IMR-90 (cell line): ENCODE measurements at regions not wholly inside any gene's neighbourhood (a gene's known extent, or its start where the extent isn't known, plus 50 kb on each side); places are given as distances from the start of the nearest gene placed in this dataset.

Experiments
- ATAC-seq: fragments of 200-7000 bp; cut with Tn5 transposase; 2 replicates; pipeline ENCODE4 v1.9.1; 2020; ENCODE audit warnings: low read depth, mild to moderate bottlenecking, moderate library complexity
- BruUV-seq: library from RNA; stranded (reverse); fragments of 400-500 nt; replicated peaks from 2 replicates; lab custom pipeline; 2021; lab: Mats Ljungman, UMichigan
- CTCF ChIA-PET: fragments of 300-600 bp; formaldehyde crosslinking; extraction: SDS; loops from one replicate; lab custom pipeline; 2021; ENCODE audit warnings: antibody characterized with exemption; lab: Yijun Ruan, JAX
- POLR2A ChIA-PET: fragments of 300-600 bp; sonication (Branson Sonifier 250); formaldehyde crosslinking; loops from one replicate; lab custom pipeline; 2022; ENCODE audit warnings: antibody characterized with exemption; ENCODE audit not compliant: unreplicated experiment; lab: Charles Lee
- DNase-seq: peaks from one replicate; pipeline ENCODE4 v3.0.0; 2013
- H2AFZ ChIP-seq: replicated peaks from 2 replicates; pipeline ENCODE3; 2013; ENCODE audit warnings: low read length, mild to moderate bottlenecking; ENCODE audit not compliant: poor library complexity
- H2AK5ac ChIP-seq: 2 replicates; pipeline ENCODE4 v1.6.1; 2013; ENCODE audit warnings: low read depth, low read length, inconsistent platforms
- H2AK9ac ChIP-seq: replicated peaks from 2 replicates; pipeline ENCODE3; 2013; ENCODE audit warnings: mild to moderate bottlenecking, low read depth, low read length, moderate library complexity; ENCODE audit not compliant: poor library complexity
- H2BK120ac ChIP-seq: 2 replicates; pipeline ENCODE4 v1.6.1; 2013; ENCODE audit warnings: low read depth, low read length, inconsistent platforms
- H2BK15ac ChIP-seq: 3 replicates; pipeline ENCODE4 v1.6.1; 2013; ENCODE audit warnings: low read depth, low read length, inconsistent platforms
- H2BK20ac ChIP-seq: 2 replicates; pipeline ENCODE4 v1.6.1; 2013; ENCODE audit warnings: low read depth, mild to moderate bottlenecking, inconsistent platforms, low read length, moderate library complexity
- H2BK5ac ChIP-seq: 2 replicates; pipeline ENCODE4 v1.6.1; 2013; ENCODE audit warnings: mild to moderate bottlenecking, low read depth, low read length, inconsistent platforms; ENCODE audit not compliant: poor library complexity, severe bottlenecking
- H3K14ac ChIP-seq: replicated peaks from 2 replicates; pipeline ENCODE4 v1.6.1; 2013; ENCODE audit warnings: low read depth, low read length, inconsistent platforms
- H3K18ac ChIP-seq: 2 replicates; pipeline ENCODE4 v1.6.1; 2013; ENCODE audit warnings: low read depth, low read length, control low read depth
- H3K23ac ChIP-seq: 2 replicates; pipeline ENCODE4 v1.6.1; 2013; ENCODE audit warnings: low read depth, low read length, inconsistent platforms
- H3K27ac ChIP-seq: 2 replicates; pipeline ENCODE4 v1.5.1; 2013; ENCODE audit warnings: mild to moderate bottlenecking, control low read depth, low read length; ENCODE audit not compliant: insufficient read depth
- H3K27me3 ChIP-seq: 2 replicates; pipeline ENCODE4 v1.6.1; 2013; ENCODE audit warnings: low read length; ENCODE audit not compliant: control insufficient read depth, insufficient read depth
- H3K36me3 ChIP-seq: 2 replicates; pipeline ENCODE4 v1.6.1; 2013; ENCODE audit warnings: low read length, mixed read lengths; ENCODE audit not compliant: control insufficient read depth, insufficient read depth
- H3K4ac ChIP-seq: 2 replicates; pipeline ENCODE4 v1.6.1; 2013; ENCODE audit warnings: low read depth, low read length, inconsistent platforms
- H3K4me1 ChIP-seq: 2 replicates; pipeline ENCODE4 v1.6.1; 2013; ENCODE audit warnings: low read length, mixed read lengths; ENCODE audit not compliant: control insufficient read depth, insufficient read depth
- H3K4me2 ChIP-seq: 2 replicates; pipeline ENCODE4 v1.6.1; 2013; ENCODE audit warnings: low read depth, mild to moderate bottlenecking, control low read depth, low read length, moderate library complexity
- H3K4me3 ChIP-seq: 2 replicates; pipeline ENCODE4 v1.5.1; 2013; ENCODE audit warnings: low read depth, mild to moderate bottlenecking, control low read depth, low read length, moderate library complexity; ENCODE audit not compliant: insufficient read depth
- H3K56ac ChIP-seq: 2 replicates; pipeline ENCODE4 v1.6.1; 2013; ENCODE audit warnings: low read length, inconsistent platforms; ENCODE audit not compliant: insufficient read depth; ENCODE audit errors: extremely low read depth
- H3K79me1 ChIP-seq, 2 experiments: 2 replicates each; pipeline ENCODE4 v1.6.1; 2013; ENCODE audit warnings: low read length in 2 of 2, inconsistent platforms in 1 of 2, low read depth in 1 of 2
- H3K9ac ChIP-seq: 2 replicates; pipeline ENCODE4 v1.6.1; 2013; ENCODE audit warnings: low read depth, low read length, control low read depth
- H3K9me1 ChIP-seq: 2 replicates; pipeline ENCODE4 v1.6.1; 2013; ENCODE audit warnings: low read length, inconsistent platforms; ENCODE audit not compliant: insufficient read depth
- H3K9me3 ChIP-seq: 2 replicates; pipeline ENCODE4 v1.6.1; 2013; ENCODE audit warnings: low read length; ENCODE audit not compliant: control insufficient read depth, insufficient read depth
- H4K20me1 ChIP-seq: 2 replicates; pipeline ENCODE4 v1.6.1; 2013; ENCODE audit warnings: low read length, inconsistent platforms; ENCODE audit not compliant: insufficient read depth
- H4K5ac ChIP-seq: 2 replicates; pipeline ENCODE4 v1.6.1; 2013; ENCODE audit warnings: mild to moderate bottlenecking, low read depth, low read length, control low read depth
- H4K8ac ChIP-seq, 2 experiments: 2 replicates each; pipeline ENCODE4 v1.6.1; 2013; ENCODE audit warnings: low read depth in 2 of 2, low read length in 2 of 2, control low read depth in 1 of 2, inconsistent platforms in 1 of 2
- H4K91ac ChIP-seq: 2 replicates; pipeline ENCODE4 v1.6.1; 2013; ENCODE audit warnings: low read depth, low read length, inconsistent platforms; ENCODE audit not compliant: insufficient read depth
- BHLHE40 ChIP-seq: fragments of 150-350 bp; IDR thresholded peaks from 2 replicates; pipeline ENCODE4 v1.6.1; 2016; ENCODE audit warnings: mild to moderate bottlenecking, low read depth, low read length
- CEBPB ChIP-seq: IDR thresholded peaks from 2 replicates; pipeline ENCODE4 v1.6.1; 2012; ENCODE audit warnings: low read depth, low read length, improper control_type of control experiment
- CHD1 ChIP-seq: IDR thresholded peaks from 2 replicates; pipeline ENCODE4 v1.6.1; 2012; ENCODE audit warnings: low read depth, low read length, improper control_type of control experiment
- ELK1 ChIP-seq: fragments of 150-350 bp; IDR thresholded peaks from 2 replicates; pipeline ENCODE4 v1.6.1; 2016; ENCODE audit warnings: low read depth, mild to moderate bottlenecking, low read length, moderate library complexity, borderline replicate concordance
- FOS ChIP-seq: fragments of 150-350 bp; IDR thresholded peaks from 2 replicates; pipeline ENCODE4 v1.6.1; 2016; ENCODE audit warnings: low read depth, low read length
- MAFK ChIP-seq: IDR thresholded peaks from 2 replicates; pipeline ENCODE4 v1.6.1; 2012; ENCODE audit warnings: low read depth, low read length, improper control_type of control experiment
- MAZ ChIP-seq: IDR thresholded peaks from 2 replicates; pipeline ENCODE4 v1.6.1; 2012; ENCODE audit warnings: low read depth, mild to moderate bottlenecking, low read length, improper control_type of control experiment, moderate library complexity, borderline replicate concordance
- MXI1 ChIP-seq: IDR thresholded peaks from 2 replicates; pipeline ENCODE4 v1.6.1; 2012; ENCODE audit warnings: low read depth, mild to moderate bottlenecking, low read length, moderate library complexity, borderline replicate concordance
- NFE2L2 ChIP-seq: fragments of 150-350 bp; IDR thresholded peaks from 2 replicates; pipeline ENCODE4 v1.6.1; 2016; ENCODE audit warnings: low read depth, mild to moderate bottlenecking, low read length
- POLR2A ChIP-seq: IDR thresholded peaks from 2 replicates; pipeline ENCODE4 v1.6.1; 2012; ENCODE audit warnings: mild to moderate bottlenecking, low read depth, low read length
- RAD21 ChIP-seq: IDR thresholded peaks from 2 replicates; pipeline ENCODE4 v1.6.1; 2012; ENCODE audit warnings: low read length, improper control_type of control experiment
- RCOR1 ChIP-seq: IDR thresholded peaks from 2 replicates; pipeline ENCODE4 v1.6.1; 2012; ENCODE audit warnings: mild to moderate bottlenecking, low read length, improper control_type of control experiment; ENCODE audit not compliant: insufficient replicate concordance
- RFX5 ChIP-seq: IDR thresholded peaks from 2 replicates; pipeline ENCODE4 v1.8.0; 2012; ENCODE audit warnings: low read depth, mild to moderate bottlenecking, low read length, moderate library complexity
- SMC3 ChIP-seq: fragments of 150-350 bp; IDR thresholded peaks from 2 replicates; pipeline ENCODE4 v1.6.1; 2016; ENCODE audit warnings: low read depth, mild to moderate bottlenecking, antibody characterized with exemption, low read length, moderate library complexity
- WGBS, 2 experiments: methylation state at CpG; one replicate each; pipeline versions ENCODE4 v1.1.5 to v1.1.7; 2013; ENCODE audit warnings: missing lambda C conversion rate in 2 of 2; ENCODE audit not compliant: insufficient read length in 1 of 2; ENCODE audit errors: extremely low coverage in 2 of 2; 5-methylcytosine and 5-hydroxymethylcytosine counted together
- dilution Hi-C: fragments of 300-500 bp; cut with HindIII; formaldehyde crosslinking; loops from one replicate; pipeline ENCODE4 v1.14.3; 2018; ENCODE audit warnings: low sequenced_read_pairs; ENCODE audit not compliant: unreplicated experiment
- in situ Hi-C: fragments of 300-500 bp; cut with MboI; formaldehyde crosslinking; loops from 3 replicates; pipeline ENCODE4 v1.14.3; 2019; ENCODE audit warnings: low sequenced_read_pairs, inconsistent platforms, mixed read lengths
- intact Hi-C: fragments of 100-400 bp; cut with micrococcal nuclease; formaldehyde crosslinking; loops from 2 replicates; pipeline ENCODE4 v1.10.0; 2022
- TF ChIP-seq, protein P1 (sequence below): conservative IDR thresholded peaks from 2 replicates; pipeline ENCODE4 v1.5.1; 2012; ENCODE audit warnings: mild to moderate bottlenecking, low read depth, low read length, improper control_type of control experiment

DNA sequence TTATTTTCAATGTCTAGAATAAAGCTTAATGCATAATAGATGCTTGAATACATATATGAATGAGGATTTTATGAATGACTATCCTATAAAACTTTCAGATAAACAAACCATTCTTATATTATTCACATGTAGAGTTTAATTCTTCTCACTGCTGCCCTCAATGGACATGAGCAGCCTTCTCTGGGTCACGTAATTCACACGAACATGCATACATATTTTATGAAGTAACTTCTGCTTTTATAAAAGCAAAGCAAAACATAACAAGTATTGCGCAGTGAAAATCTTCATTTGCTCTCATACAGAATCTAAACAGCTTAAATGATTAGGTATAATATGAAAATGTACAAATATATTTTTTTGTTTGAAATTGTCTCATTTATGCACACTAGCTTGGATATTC, 116.7 kb downstream of the TMA16 start:
- Histone ChIP-seq H3K18ac (no peak overlapping the region), H3K4me1 (no peaks in the 10 kb centered on the region), H2BK120ac (no peak overlapping the region), H2AK9ac (no peak overlapping the region), H4K20me1 (no peaks in the 10 kb centered on the region), H2AK5ac (no peak overlapping the region), H3K27me3 (no peaks in the 10 kb centered on the region), H3K36me3 (no peaks in the 10 kb centered on the region), H4K5ac (no peak overlapping the region), H2AFZ (no peak overlapping the region), H4K91ac (no peak overlapping the region), H3K4ac (no peak overlapping the region), H3K4me3 (no peak overlapping the region), H3K14ac (no peak overlapping the region), H4K8ac (no peak overlapping the region), H3K23ac (no peak overlapping the region), H3K4me2 (no peak overlapping the region), H3K56ac (no peak overlapping the region), H3K27ac (no peak overlapping the region), H2BK20ac (no peak overlapping the region), H3K79me1 (no peaks in the 10 kb centered on the region), H2BK5ac (no peak overlapping the region), H2BK15ac (no peak overlapping the region), H3K9me1 (no peaks in the 10 kb centered on the region), H3K9ac (no peak overlapping the region), H3K9me3 (no peaks in the 10 kb centered on the region)
- no peak for ATAC-seq
- ChIA-PET POLR2A (no interaction called here), CTCF (no interaction called here)
- dilution Hi-C loops: no loop called here
- WGBS, 2 experiments: no CpG with 5 or more reads among the region's 3 CpGs
- intact Hi-C loops: no loop called here
- no peak for DNase-seq
- no peak for TF ChIP-seq ELK1
- no peak for TF ChIP-seq MXI1
- TF ChIP-seq FOS: no peak
- TF ChIP-seq RFX5: no peak
- TF ChIP-seq MAFK: no peak
- no peak for TF ChIP-seq CHD1
- TF ChIP-seq BHLHE40: no peak
- no peak for TF ChIP-seq POLR2A
- TF ChIP-seq NFE2L2: no peak
- no peak for TF ChIP-seq MAZ
- TF ChIP-seq, protein P1, sequence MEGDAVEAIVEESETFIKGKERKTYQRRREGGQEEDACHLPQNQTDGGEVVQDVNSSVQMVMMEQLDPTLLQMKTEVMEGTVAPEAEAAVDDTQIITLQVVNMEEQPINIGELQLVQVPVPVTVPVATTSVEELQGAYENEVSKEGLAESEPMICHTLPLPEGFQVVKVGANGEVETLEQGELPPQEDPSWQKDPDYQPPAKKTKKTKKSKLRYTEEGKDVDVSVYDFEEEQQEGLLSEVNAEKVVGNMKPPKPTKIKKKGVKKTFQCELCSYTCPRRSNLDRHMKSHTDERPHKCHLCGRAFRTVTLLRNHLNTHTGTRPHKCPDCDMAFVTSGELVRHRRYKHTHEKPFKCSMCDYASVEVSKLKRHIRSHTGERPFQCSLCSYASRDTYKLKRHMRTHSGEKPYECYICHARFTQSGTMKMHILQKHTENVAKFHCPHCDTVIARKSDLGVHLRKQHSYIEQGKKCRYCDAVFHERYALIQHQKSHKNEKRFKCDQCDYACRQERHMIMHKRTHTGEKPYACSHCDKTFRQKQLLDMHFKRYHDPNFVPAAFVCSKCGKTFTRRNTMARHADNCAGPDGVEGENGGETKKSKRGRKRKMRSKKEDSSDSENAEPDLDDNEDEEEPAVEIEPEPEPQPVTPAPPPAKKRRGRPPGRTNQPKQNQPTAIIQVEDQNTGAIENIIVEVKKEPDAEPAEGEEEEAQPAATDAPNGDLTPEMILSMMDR: no peak
- TF ChIP-seq CEBPB: no peak
- no peak for TF ChIP-seq RAD21
- no peak for TF ChIP-seq RCOR1
- TF ChIP-seq SMC3: no peak
- no TSS peak for BruUV-seq
- in situ Hi-C loops: no loop called here
